NCI-H748 (cell line): ENCODE measurements at regions not wholly inside any gene's neighbourhood (a gene's known extent, or its start where the extent isn't known, plus 50 kb on each side); places are given as distances from the start of the nearest gene placed in this dataset.

Experiments
- DNase-seq: peaks from one replicate; lab custom pipeline; 2025; ENCODE audit not compliant: unreplicated experiment; lab: John Stamatoyannopoulos, UW

DNA sequence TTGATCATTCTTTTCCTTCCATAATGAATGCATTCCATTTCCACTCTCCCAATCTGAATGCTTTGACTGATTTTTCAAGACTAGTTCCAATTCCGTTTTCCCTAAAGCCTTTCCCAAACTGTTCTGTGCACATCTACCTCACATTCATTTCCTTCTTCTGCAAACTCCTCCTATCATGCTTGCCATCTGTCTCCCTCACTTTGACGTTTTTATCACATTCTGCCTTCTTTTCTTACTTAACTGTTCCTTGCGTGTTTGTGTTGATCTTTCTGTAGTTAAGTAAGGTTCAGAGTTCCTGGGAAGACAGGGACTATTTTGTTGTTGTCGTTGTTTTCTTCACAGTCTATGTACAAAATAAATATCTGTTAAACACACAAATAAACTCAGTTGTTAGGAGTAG, 179.0 kb downstream of the NXPE2 start:
- no peak for DNase-seq

DNA sequence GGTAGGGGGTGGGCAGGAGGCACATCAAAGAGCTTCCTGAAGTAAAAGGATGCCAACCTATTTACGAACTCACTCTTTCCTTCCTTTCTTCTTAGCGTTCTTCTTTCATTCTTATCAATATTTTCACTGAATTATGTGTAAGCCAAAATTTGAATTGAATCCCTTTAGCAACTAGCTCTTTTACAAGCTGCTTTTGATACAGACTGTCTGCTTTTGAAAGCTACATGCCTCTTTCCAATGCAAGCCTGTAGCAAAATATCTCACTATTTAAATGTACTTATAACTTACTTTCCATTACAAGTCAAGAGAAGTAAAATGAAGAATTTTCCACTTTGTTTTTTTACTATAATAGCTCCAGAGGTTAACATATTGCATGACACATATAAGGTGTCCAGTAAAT, 186.6 kb downstream of the NXPE2 start:
- DNase-seq: no peak

DNA sequence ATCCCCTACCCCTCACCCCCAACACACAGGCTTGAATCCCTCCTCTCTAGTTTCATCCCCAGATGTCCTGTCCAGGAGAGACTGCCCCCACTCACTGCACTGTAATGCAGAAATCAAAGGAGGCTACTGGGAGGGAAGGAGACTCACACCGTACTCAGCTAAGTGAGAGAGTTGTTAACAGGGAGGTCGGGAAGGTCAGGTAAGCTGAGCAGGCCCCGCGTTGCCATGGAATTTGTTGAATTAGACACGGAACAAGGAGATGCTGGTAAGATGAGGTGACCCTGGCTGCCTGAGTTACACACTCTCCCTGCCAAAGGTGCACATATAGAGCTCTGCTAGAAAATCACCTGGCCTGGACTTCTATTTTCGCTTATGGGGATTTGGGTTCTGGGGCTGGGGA, 197.9 kb downstream of the NXPE2 start:
- no peak for DNase-seq

DNA sequence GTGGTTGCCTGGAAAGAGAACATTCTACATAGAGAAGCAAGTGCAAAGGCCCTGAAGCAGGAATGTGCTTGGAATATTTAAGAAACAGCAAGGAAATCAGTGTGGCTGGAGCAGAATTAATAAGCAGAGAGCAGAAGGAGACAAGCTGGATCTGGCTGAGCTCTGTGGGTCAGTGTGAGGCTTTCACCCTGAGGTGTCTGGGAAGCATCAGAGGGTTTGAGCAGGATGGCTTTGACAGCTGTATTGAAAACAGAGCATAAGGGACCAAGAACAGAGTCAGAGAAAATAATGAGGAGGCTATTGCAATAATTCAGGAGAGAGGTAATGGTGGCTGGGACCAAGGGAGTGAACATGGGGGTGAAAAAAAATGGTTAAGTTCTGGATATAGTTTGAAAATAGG, 199.6 kb downstream of the NXPE2 start:
- no peak for DNase-seq

DNA sequence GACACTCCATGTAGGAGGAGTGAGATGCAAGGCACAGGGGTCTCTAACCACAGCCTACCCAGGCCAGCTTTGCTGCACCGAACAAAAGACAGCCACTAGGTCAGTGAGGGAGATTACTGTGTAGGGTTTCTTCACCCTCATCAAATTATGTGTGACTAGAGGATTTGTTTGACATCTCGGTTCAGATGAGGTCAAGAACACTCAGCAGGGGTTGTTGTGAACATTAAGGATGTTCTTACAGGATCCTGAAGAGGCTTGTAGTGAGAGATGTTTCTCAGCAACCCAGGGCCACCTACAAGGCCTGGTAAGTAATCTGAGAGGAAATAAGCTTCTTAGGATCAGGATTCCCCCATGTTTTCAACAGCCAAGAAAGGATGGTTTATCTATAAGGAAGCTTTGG, 202.1 kb downstream of the NXPE2 start:
- DNase-seq: no peak

DNA sequence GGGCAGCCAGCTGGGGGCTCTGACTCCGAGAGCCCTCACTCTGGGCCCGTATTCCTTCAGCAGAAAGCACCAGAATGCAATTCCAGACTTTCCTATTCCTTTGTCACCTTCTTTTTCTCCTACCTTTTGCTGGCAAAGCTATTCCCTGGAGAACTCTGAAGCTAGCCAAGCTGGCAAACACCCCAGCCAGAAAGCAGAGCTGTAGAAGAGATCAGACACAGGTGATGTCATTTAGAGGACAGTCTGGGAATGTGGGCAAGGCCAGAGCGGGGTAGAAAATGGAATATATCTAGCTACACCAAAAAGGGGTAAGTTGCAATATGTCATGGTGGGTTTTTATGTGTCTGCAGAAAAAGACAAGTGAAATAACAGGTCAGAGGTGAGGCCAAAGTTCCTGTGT, 205.1 kb downstream of the NXPE2 start:
- DNase-seq: no peak

DNA sequence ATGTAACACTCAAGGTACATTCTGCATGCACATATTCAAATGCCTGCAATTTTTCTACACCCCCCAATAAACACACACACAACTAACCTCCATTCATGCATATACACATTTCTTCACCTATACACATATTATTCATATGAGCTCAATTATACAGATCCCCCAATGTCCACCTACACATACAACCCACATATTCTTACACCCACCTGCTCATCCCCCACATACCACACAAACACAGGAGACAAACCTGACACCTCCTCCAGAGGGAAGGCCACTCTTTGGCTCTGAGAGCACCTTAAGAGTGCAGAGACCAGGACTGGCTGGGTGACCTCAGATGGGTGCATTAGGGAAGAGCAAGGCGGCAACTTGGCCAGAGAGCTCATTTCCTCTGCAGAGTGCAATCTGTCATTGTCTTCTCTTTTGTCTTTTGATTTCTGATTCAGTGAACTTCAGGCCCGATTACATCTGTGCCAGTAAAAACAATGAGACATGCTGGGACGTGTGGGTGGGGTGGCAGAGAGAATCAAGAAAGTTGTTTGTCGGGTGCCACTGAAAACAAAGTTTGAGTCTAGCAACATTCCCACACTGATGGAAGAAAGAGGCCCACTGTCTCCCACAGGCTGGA, 208.4 kb downstream of the NXPE2 start:
- DNase-seq: no peak

DNA sequence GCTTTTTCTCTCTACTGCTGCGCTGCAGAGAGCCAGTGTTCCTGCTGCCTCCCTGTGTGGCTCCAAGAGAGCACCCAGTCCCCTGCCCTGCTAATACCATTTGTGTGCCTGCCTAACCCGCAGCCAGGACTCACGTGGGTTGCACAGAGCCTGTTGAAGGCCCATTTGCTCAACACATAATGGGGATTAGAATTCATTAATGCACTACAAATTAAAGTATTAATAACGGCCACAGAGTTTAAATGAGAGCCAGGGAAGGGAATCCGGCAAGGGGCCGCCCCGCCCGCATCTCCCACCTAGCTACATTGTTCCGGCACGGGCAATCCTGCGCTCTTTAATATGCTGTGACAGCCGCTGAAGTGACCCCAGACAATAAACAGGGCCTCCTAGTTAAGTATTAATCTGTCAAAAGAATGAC, 211.3 kb downstream of the NXPE2 start:
- peak; percentile 53 for DNase-seq

DNA sequence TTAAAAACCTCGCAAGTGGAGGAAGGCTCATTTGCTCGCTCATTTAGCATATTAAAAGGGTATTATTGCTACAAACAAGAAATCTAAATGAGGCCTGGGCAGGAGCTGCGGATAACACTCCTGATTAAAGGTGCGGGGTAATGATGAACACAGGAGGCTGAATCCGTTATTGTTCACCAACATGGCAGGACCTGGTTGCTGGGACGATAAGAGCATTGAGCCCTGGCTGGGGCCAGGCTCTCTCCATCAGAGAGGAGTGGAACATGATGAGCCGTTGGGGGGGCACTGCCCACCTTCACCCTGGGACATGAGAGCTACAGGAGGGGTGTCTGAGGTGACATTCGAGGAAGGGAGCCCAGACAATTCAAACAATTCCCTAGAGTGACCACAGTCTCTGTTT, 211.7 kb downstream of the NXPE2 start:
- DNase-seq: peak; percentile 53

DNA sequence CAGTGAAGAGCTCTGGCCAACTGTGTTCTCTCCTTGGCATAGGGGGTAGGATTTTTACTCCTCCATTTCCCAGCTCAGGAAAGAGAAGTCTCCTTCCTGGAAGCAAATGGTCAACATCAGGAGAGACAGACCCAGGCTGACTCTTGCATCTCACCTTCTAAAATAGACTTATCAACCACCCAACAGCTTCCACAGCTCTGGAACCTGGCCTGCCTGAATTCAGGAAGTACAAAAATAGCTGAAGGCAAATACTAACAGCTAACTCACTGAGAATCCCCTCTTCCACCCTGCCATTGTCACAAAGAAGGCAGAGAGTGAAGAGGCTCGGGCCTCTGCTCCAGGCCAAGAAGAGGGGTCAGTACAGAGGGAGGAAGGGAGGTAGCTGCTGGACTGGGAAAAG, 213.6 kb downstream of the NXPE2 start:
- DNase-seq: no peak

DNA sequence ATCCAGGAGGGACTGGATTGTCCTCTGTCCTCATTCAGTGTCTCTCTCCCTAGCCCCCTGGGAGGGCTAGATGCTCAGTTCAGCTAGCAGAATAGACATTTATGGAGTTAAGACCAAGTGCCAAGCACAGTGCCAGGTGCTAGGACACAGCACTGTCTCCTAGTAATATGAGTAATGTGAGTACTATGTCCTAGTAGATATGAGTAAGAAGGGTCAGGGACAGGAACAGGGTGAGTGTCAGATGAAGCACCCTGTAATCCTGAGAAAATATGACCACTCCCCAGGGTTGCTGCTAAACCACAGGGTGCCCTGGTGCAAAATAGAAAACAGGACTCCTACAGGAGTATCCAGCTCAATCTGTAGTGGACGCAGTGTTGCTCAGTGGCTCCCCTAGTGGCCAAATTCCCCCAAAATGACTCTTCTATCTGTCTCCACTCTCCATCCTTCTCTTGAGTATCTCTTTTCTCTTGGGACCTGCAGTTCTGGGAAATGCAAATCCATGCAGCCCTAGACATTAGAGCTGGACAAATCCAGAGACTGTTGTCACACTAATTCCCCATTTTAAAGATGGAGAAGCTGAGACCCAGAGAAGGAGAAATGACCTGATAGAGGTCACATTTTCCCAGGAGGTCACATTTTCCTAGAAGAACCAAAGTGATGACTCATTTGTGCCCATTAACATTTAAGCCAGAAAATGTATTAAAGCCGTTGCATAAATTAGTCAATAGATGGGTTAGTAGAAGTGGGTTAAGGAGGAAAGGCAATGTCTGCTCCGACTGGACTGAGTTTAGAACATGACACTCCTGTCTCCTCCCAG, 214.3 kb downstream of the NXPE2 start:
- no peak for DNase-seq

DNA sequence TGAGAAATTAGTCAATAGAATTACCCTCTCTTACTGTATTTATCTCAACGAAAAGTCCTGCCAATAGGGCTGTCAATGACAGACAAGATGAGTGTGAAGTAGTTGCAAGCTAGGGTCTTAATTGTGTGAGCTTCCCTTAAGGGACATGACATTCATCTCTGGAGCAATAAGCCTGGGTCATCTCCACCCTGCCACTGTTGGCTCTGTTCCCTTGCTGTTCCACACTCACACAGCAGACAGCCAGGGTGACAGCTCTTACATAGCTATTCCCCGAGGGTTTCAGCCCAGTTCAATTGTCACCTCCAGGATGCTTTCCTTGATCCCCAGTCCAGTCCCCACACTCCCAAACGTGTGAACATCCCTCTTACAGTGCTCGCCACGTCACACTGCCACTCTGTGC, 215.0 kb downstream of the NXPE2 start:
- DNase-seq: no peak

DNA sequence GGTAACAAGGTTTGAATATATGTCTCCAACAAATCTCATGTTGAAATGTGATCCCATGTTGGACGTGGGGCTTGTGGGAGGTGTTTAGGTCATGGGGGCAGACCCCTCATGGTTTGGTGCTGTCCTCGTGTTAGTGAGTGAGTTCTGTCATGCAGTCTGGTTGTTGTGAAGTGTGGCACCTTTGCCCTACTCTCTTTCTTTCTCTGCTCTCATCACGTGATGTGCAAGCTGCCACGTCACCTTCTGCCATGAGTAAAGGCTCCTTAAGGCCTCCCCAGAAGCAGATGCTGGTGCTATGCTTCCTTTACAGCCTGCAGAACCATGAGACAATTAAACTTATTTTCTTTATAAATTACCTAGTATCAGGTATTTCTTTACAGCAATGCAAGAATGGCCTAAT, 218.3 kb downstream of the NXPE2 start:
- no peak for DNase-seq

DNA sequence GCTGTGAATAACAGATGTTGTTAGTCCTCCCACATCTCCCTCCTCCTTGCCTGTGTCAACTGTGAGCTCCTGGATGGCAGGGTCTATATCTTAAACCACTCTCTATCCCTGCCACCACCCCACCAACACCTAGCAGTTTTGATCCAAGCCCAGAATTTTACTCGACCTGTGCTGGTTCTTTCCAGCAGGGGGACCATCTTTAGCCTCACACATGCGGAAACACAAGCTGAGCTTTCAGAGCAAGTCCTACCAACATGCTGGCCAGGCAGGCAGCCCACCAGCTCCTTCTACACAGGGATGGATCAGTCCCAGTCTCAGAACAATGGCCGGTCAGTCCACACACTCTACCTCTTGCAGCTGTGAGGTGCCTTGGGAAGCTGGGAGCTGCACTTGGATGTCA, 231.5 kb downstream of the NXPE2 start:
- DNase-seq: no peak

DNA sequence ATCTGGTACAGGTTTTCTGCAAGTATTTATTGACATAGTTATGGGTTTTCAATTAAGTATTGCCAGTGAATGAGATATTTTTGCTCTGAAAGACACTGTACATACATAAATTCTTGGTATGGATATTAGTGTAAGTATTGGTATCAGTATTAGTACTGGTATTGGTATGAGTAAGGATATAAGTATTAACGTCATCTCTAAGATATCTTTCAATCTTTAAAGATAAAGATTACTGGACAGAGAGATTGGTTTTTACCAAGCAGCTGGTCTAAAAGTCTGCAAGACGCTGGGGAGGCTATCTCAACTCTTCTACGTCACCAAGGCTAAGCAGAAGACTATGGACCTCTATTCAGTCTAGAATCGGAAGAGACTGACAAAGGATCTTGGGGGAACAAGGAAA, 234.5 kb downstream of the NXPE2 start:
- DNase-seq: no peak

DNA sequence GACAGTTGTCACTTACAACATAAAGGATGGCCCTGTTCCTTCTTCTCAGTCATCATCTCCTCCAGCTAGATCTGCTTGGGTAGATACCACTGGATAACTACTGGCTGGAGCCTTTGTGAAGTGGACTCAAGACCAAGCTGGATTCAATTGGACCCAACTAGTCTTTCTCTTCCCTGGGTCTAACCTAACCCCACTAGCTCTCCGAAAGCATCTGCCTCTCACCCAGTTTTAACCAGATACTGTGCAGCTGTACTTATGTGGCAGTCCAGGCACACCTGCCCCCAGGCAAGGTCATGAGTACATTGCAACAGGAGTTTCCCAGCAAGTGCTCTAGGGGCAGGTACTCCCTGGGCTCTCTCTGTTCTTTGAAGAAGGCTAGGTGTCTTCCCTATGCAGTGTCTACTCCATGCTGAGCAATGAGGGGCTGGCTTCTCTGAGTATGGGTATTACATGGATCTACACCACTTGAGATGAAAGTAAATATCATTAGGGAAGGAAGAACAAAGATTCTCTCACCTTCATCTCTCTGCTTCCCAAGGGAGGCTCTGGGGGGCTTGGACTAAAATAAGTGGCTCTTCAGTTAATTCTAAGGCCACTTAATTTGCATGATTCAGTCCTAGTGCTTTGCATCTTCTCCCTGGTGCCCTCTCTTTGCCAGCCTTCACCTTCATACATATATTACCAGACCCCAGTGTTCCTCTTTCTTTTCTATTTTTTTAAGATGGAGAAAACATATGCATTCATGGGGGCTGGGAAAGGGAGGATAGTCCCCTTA, 236.1 kb downstream of the NXPE2 start:
- DNase-seq: no peak

DNA sequence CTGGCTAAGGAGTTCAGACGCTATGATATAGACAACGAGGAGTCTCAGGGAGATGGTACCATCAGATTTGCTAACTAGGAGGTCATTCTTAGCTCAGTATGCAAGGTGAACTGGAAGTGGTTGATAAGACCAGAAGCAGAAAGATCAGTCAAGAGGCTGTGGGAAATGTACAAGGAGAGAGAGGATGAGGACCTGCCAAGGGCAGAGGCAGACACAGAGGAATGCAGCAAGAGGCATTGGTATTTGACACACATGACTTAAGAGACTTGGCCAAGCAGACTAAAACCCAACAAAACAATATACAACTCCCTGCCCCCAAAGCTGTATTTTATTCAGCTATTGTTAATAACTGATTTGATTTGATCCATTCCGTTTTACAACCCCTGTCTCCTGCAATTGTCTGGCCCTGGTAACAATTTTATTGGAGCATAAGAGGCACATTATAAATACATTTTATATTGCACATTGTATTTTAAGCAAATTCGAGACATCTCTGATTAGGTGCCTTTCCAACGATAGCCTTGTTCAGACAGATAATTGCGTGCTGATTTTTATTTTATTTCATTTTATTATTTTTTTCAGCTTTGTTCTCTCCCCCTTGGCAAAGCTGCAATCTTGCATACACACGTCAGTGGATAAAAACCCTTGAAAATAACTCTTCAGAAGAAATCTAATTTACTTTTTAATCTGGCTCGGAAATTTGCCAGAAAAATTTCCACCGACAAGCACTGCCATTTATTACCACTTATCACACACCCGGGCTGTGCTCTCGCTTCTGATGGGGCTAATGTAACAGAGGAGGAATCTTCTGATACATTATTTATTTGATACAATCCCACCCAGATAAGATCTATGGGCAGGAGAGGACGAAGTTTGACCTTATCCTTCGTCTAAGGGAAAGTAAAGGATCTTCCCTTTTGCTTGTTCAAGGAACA, 237.8 kb downstream of the NXPE2 start:
- DNase-seq: no peak

DNA sequence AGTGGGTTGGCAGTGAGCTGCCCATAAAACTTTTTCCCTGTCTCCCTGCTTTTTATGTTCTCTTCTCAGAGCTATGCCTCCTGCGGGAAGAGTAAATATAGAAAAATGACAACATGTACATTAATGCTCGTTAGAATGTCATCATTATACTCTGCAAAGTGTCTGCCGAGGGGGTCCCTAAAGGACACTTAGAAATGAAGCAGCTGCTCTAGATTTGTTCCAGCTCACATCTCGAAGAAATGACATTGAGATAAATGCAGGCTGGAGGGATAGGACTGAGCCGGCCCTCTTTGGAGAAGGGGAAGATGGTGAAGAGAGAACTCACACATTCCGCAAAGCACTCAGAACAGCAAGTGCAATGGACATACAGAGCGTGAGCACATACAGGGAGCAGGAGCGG, 240.0 kb downstream of the NXPE2 start:
- DNase-seq: no peak

DNA sequence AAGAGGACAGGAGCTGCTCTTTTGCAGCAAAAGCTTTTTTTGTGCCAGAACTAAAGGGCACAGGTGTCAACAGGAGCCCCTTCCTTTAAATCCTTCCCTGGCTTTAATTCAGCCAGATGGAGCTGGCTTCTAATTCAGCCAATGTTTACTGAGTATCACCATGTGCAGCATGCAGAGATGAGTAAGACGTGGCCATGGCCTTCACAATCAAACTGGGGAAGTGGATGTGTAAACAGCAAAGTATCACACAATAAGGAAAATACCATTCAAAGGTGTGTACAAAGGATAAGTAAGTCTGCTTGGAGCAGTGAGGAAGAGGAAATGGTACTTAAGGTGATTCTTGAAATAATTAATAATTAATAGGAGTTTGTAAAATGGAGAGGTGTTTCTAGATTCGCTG, 243.4 kb downstream of the NXPE2 start:
- DNase-seq: no peak

DNA sequence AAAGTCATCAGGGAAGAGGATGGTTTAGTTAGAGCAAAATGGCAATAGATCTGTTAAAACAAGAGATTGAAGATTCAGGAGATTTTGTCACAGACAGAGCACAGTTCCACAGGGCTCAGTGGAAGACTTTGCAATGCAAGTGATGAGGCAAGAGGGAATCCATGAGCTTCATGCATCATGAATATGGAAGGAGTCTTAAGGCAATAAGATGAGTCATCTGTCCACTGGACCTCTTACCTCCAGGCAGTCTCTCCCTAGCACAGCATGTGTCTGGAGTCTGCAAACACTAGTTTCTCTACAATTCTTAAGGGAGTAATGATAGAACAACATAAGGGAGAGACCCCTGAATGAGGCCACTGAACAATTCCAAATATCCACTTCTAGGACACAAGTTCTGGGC, 245.7 kb downstream of the NXPE2 start:
- no peak for DNase-seq

DNA sequence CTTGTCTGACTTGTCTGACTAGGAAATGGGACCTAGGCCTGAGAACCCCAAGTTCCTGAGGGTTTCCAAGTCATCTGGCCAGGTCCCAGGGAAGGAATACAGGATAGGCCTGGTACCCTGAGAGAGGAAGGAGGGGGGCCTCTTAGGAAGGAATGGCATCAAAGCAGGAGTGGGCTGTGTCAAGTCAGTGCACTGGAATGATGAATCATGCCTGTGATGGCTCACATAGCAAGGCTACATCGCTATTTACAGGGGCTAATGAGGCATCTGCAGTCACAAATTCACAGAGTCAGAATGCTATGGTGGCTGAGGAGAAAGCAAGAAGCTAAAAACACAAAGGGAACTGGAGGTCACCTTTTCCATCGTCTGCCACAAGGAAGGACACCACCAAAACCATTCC, 247.3 kb downstream of the NXPE2 start:
- DNase-seq: no peak
